Breast epithelium (tissue), 3 donors: ENCODE measurements at regions not wholly inside any gene's neighbourhood (a gene's known extent, or its start where the extent isn't known, plus 50 kb on each side); places are given as distances from the start of the nearest gene placed in this dataset.

Source experiments
- POLR2A ChIP-seq: fragments of 450-650 bp; IDR thresholded peaks from one replicate; pipeline ENCODE4 v1.6.1; 2016; ENCODE audit warnings: antibody characterized with exemption, mild to moderate bottlenecking, moderate library complexity
- POLR2AphosphoS5 ChIP-seq, 3 donors: sonication (generic); formaldehyde crosslinking; IDR thresholded peaks; one replicate each; pipeline ENCODE4 v1.6.1; 2017; ENCODE audit warnings: antibody characterized with exemption in 3 of 3
- TF ChIP-seq, protein P1 (sequence below), 3 donors: fragments of 450-650 bp; IDR thresholded peaks; one replicate each; pipeline ENCODE4 v1.5.1; 2016 to 2017; ENCODE audit warnings: antibody characterized with exemption in 3 of 3, mild to moderate bottlenecking in 3 of 3, moderate library complexity in 3 of 3

DNA sequence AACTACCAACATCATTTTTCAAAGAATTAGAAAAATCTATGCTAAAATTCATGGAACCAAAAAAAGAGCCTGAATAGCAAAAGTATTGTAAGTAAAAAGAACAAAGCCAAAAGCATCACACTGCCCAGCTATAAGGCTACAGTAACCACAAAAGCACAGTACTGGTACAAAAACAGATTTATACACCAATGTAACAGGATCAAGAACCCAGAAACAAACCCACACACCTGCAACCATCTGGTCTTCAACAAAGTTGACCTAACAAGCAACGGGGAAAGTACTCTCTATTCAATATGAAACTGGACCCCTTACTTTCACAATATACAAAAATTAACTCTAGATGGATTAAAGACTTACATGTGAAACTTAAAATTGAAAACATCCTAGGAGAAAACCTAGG lies 94.2 kb upstream of the TARS1 start:
- no peak for TF ChIP-seq POLR2AphosphoS5 (IDR thresholded peaks at IDR 0.05)
- TF ChIP-seq, protein P1, sequence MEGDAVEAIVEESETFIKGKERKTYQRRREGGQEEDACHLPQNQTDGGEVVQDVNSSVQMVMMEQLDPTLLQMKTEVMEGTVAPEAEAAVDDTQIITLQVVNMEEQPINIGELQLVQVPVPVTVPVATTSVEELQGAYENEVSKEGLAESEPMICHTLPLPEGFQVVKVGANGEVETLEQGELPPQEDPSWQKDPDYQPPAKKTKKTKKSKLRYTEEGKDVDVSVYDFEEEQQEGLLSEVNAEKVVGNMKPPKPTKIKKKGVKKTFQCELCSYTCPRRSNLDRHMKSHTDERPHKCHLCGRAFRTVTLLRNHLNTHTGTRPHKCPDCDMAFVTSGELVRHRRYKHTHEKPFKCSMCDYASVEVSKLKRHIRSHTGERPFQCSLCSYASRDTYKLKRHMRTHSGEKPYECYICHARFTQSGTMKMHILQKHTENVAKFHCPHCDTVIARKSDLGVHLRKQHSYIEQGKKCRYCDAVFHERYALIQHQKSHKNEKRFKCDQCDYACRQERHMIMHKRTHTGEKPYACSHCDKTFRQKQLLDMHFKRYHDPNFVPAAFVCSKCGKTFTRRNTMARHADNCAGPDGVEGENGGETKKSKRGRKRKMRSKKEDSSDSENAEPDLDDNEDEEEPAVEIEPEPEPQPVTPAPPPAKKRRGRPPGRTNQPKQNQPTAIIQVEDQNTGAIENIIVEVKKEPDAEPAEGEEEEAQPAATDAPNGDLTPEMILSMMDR (IDR thresholded peaks at IDR 0.05), result no peak
- no peak for TF ChIP-seq POLR2A
